NCI-H748 treated with DMSO at 0.1 percent for 48 hours (cell line): ENCODE measurements at regions not wholly inside any gene's neighbourhood (a gene's known extent, or its start where the extent isn't known, plus 50 kb on each side); places are given as distances from the start of the nearest gene placed in this dataset.
"Not testable (repeated sequence)": the region's sequence is repeated elsewhere in the genome, so short reads cannot be mapped to it uniquely, and the experiment has no call there.

Experiments
- DNase-seq: peaks from one replicate; lab custom pipeline; 2025; lab: John Stamatoyannopoulos, UW

DNA sequence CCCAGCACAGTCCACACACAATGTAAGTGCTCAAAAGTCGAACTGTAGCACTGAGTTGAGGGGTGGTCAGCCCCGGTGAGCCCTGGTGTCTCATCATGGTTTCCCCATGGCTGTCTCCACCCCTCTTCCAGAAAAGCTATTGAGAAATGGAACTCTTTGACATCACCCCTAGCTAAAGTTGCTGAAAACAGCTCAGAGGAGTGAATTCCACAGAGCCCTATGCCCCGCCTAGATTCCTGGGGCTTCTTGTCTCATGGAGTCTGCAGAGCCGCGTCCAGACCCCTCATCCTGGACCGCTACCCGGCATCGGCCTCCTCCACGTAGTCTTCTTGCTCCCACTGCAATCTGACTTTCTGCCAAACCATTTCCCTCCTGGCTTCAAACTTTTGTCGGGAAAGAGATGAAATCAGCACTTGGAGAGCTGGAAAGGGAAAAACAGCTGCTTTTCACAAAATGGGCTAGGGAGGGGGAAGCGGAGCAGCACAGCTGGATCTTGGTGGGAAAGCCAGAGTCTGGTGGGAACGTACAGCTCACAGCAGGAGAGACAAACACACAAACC, 132.2 kb downstream of the SNX5 start:
- DNase-seq = no peak

GRCh38 chr20:17835934-17836300, 132.7 kb downstream of the SNX5 start:
- DNase-seq = no peak

- no peak for DNase-seq
Observed at GRCh38 chr20:17835240-17835933, 133.2 kb downstream of the SNX5 start.

DNA sequence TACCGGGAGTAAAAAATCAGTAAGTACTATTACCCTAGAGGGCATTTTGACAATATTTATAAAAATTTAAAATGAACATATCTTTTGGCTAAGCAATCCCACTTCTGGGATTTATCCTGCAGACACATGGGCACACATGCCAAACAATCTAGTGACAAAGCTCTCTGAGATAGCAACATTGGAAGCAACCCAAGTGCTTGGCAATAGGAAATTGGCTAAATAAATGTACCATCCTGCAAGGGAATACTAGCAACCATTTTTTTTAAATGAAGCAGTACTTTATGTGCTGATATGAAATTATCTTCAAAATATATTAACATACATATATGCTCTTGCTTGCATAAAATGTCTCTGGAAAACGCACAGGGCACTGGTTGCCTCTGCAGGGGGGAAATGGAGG, 133.8 kb downstream of the SNX5 start:
- no peak for DNase-seq

DNA sequence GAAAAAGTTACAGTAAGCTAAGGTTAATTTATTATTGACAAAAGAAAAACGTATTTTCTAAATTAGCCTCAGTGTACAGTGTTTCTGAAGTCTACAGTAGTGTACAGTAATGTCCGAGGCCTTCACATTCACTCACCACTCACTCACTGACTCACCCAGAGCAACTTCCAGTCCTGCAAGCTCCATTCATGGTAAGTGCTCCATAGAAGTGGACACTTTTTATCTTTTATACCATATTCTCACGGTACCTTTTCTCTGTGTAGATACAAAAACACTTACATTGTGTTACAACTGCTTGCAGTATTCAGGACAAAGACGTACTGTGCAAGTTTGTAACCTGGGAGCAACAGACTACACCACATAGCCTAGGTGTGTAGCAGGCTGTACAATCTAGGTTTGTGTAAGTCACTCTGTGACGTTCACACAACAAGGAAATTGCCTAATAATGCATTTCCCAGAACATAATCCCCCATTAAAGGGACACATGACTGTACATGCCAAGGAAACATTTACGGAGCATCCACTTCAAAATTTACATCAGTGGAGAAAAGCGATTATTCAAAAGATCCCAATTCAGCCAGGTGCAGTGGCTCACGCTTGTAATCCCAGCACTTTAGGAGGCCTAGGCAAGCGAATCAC, 133.4 kb downstream of the BANF2 start:
- DNase-seq = no peak

DNA sequence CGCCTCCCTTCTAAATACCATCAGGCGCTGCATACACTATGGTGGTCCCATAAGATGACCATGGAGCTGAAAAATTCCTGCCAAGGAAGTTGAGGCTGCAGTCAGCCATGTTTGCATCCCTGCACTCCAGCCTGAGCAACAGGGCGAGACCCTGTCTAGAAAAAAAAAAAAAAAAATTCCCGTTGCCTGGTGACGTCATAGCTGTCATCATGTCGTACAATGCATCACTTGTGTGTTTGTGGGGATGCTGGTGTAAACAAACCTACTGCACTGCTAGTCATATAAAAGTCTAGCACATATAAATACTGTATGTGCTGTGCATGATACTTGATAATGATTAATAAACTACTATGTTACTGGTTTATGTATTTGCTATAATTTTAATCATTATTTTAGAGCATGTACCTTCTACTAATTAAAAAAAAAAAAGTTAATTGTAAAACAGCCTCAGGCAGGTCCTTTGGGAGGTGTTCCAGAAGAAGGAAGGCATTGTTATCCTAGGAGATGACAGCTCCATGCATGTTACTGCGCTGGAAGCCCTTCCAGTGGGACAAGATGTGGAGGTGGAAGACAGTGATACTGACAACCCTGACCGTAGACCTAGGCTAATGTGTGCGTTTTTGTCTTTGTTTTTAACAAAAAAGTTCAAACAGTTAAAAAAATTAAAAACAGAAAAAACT, 132.6 kb downstream of the BANF2 start:
- DNase-seq = no peak

- no peak for DNase-seq
Observed at GRCh38 chr20:17828598-17829144, 128.9 kb downstream of the BANF2 start.

DNA sequence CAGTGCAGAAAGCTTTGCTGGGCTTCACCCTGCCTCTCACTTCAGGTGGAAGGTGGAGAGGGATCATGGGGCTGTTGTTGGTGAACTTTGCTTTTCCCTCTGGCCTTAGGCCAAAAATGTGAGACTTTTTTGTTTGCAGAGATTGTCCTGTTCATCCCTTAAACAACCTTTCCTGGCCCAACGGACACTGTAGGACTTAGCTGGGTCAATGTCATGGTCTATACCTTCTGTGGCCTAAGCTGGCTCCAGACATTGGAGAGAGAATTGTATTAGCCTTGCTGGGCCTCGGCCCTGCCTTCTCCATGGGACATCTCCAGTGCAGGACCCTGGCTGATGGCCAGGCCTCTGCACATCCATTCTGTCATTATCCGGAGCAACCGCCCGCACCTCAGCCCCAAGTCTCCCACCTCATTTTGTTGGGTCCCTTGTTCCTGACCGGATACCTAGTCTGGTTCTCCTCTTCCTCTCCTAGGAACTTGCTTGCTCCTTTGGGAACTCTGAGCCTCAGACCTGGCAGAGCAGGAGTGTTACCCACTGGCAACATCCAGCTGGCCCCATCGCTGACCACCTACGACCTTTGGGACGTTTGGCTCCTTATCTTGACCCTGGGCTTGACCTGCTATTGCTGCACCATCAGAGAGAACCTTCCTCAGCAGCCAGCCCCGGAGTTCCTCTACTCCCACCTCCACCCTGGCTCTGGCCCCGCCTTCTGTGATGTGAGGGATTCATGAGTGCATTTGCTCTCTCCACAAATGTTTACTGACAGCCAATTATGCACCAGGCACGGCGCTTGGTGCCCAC, 128.2 kb downstream of the BANF2 start:
- DNase-seq = no peak

DNA sequence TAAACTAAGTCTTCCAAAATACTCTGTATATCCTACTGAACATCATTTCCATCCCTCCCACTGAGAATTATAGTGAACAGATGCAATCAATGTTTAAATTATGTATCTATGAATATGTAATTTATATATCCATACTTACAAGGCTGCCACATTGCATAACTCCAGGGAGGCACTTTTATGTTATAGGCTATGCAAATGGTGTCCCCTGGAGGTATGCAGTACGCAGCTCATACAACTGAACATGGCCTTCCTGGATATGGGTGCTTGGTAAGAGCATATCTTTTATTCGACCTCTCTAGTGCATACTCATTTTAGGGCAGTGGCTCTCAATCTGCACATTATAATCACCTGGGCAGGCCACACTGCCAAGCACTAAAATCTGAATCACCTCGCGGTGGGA, 127.3 kb downstream of the BANF2 start:
- DNase-seq = no peak

DNA sequence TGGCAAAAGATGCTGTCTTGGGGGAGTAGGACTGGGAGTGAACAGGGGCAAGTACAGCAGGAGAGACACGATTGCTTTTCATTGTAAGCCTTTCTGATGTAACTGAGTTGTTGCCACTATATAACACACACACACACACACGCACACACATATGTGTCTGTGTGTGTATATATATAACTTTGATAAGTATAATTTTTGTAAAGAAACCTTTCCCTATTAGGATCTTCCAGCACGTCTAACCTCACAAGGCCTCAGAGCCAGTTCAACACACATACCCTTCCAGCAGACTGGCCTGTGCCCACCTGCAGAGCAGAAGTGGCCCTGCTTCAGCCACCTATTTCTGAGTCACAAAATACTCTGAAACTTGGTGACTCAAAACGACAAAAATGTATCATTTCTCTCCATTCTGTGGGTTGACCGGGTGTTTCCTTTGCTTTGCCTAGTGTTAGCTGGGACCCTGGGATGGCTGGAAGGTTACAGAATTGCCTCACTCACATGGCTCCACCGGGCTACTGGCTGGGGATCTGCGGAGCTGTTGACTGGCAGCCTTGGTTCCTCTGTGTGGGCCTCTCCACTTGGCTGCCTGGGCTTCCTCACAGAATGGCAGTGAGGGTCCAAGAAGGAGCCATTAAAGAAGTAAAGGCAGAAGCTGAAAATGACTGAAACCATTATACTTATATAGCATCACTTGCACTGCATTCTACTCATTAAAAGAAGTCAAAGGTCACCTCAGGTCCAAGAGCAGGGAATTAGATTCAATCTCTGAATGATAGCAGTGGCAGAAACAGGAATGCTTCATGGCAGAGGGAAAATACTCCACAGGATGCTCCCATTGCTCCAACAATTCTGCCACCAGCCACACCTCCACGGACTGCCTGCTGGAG, 126.4 kb downstream of the BANF2 start:
- DNase-seq = no peak

DNA sequence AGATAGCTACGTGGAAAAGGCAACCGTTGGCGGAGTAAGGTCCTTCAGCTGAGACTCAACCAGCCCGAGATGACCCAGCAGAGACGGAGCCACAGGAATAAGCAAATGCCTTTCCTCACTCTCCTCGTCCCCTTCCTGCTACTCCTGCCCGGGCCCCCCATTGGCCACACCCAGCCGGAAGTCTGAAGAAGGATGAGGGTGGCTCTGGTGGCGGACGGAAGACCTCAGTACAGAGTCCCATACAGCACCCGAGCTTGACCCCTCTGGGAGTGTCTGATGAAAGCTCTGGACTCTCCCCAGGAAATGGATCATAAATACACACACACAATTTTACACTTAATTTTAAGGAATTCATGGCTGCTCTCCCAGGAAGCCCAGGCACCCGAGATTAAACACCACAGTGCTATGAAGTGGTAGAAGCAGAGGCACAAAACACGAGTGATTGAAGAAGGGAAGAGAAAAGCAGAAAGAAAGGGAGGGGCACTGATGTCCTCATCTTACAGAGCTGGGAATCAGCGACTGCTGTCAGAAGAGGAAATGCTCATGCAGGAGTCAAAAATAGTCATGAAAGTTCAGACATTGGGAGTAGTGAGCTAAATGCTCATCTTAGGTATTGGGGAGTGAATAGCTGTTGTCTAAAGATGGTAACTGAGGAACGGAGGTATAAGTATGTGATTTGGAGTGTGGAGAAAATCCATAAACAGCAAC, 125.6 kb downstream of the BANF2 start:
- DNase-seq = no peak

GRCh38 chr20:17824676-17825251, 125.0 kb downstream of the BANF2 start:
- DNase-seq = no peak

DNA sequence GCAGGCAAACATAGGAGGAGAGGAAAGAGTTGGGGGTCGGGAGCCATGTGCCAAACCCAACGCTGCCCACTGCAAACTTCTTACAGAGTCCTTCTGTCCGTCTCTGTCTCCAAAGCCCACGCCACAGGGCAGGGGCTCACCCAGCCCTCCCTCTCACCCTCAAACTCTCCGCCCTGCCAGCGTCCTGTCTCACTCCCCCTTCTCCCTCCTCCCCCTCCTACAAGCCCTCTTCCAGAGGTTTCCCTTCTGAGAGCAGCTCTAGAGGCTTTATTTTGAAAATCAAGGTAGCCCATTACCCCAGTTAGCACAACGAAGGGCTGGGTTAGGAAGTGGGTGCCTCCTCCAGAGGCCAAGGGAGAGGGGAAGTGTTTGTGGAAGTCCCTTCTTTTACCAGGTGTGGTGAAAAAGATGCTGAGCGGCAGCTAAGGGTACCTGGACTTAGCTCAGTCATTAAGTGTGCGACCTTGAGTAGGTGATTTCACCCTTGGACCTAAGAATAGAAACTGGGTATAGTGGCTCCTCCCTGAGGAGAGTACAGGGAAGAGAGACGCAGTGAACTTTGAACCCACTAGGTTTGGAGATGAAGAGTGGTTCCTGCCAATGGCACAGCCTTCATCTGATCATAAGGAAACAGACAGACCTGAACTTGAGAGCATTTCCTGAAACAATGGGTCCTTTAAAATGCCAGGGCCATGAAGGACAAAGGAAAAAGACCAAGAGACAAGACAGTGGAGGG, 123.8 kb downstream of the BANF2 start:
- no peak for DNase-seq

DNA sequence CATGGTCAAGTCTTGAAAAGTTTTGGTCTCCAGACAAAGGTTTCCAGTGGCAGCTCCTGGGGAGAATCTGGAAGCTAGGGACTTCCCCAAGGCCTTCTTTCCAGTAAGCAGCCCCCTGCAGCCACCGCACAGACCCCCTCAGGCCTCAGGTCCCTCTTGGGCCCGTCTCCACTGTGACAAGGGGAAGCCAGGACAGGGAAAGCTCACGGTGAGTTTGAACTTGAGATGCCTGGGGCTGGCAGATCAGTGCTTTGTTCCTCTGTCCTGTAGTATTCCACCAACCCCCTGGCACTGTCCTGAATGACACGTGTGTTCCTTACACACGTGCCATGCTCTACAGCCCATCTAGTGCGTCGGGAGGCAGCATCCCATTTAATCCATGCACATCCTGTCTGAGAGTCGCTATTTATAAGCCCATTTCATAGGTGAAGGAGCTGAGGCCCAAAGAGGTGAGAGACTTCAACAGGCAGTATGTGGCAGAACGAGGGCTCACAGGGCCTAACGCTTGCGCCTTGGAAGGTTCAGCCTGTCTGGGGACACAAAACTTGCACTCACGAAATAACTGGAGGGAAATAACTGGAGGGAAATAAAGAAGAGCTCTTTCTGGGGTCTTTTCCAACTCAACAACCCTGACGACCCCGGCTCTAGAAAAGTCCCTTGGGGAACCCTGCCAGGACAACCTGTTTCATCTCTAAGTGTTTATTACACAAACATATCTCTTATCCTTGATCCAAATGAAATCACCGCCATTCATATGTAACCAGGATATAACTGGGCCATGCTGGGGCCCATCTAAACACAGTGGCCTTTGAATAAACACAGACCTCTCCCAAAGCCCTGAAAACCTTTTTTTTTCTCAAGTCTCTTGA, 123.0 kb downstream of the BANF2 start:
- DNase-seq = no peak

DNA sequence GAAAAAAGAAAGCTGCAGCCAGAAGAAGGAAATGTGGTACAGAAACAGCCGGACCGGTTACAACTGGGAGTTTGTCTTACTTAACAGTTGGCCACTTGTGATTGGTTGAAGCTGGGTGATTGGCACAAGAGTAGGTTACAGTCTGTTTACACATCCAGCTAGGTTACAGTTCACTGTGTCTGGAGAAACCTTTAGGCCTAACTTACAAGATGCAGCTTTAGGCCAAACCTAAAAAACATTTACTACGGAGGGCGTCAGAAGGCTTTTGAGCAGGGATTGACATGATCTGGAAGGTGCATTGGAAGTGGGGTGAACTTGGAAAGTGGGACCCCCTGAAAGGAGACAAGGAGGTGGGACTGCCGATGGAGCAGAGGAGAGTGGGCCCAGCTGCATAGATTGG, 122.3 kb downstream of the BANF2 start:
- DNase-seq = no peak

GRCh38 chr20:17821606-17822005, 121.8 kb downstream of the BANF2 start:
- DNase-seq = not testable (repeated sequence)

GRCh38 chr20:17819395-17820093, 119.8 kb downstream of the BANF2 start:
- DNase-seq = no peak

- no peak for DNase-seq
Observed at GRCh38 chr20:17818187-17818586, 118.4 kb downstream of the BANF2 start.
